HUES64 (cell line): ENCODE measurements at regions not wholly inside any gene's neighbourhood (a gene's known extent, or its start where the extent isn't known, plus 50 kb on each side); places are given as distances from the start of the nearest gene placed in this dataset.

ENCODE experiments used
- H3K27ac ChIP-seq: 2 replicates; pipeline ENCODE4 v1.7.0; 2013; ENCODE audit warnings: low read depth, low read length, inconsistent platforms
- H3K27me3 ChIP-seq: 2 replicates; pipeline ENCODE4 v1.6.1; 2013; ENCODE audit warnings: mild to moderate bottlenecking, low read length; ENCODE audit not compliant: insufficient read depth
- H3K36me3 ChIP-seq: 2 replicates; pipeline ENCODE4 v1.6.1; 2013; ENCODE audit warnings: mild to moderate bottlenecking, low read length; ENCODE audit not compliant: insufficient read depth
- H3K4me1 ChIP-seq: 2 replicates; pipeline ENCODE4 v1.6.1; 2013; ENCODE audit warnings: mild to moderate bottlenecking, low read length, moderate library complexity; ENCODE audit not compliant: insufficient read depth
- H3K4me3 ChIP-seq: 2 replicates; pipeline ENCODE4 v1.5.1; 2013; ENCODE audit warnings: mild to moderate bottlenecking, low read length, moderate library complexity
- H3K9ac ChIP-seq: 2 replicates; pipeline ENCODE4 v1.6.1; 2013; ENCODE audit warnings: mild to moderate bottlenecking, low read depth, low read length
- H3K9me3 ChIP-seq: 2 replicates; pipeline ENCODE4 v1.6.1; 2013; ENCODE audit warnings: low read depth, low read length; ENCODE audit not compliant: insufficient read depth
- WGBS: fragments of 150-250, 120-280 bp; methylation state at CpG from one replicate; pipeline ENCODE4 v1.1.7; 2013; ENCODE audit warnings: missing lambda C conversion rate; 5-methylcytosine and 5-hydroxymethylcytosine counted together

- Histone ChIP-seq H3K4me1 (peaks cover 15% of the 10 kb centered on the region), H3K27me3 (no peaks in the 10 kb centered on the region), H3K9me3 (no peaks in the 10 kb centered on the region), H3K4me3 (no peak overlapping the region), H3K9ac (no peak overlapping the region), H3K36me3 (no peaks in the 10 kb centered on the region), H3K27ac (no peak overlapping the region)
- WGBS: 92% methylated on average over 15 of the region's 15 CpGs
Measured at GRCh38 chr4:185925910-185926360, 113.9 kb upstream of the SORBS2 start.

DNA sequence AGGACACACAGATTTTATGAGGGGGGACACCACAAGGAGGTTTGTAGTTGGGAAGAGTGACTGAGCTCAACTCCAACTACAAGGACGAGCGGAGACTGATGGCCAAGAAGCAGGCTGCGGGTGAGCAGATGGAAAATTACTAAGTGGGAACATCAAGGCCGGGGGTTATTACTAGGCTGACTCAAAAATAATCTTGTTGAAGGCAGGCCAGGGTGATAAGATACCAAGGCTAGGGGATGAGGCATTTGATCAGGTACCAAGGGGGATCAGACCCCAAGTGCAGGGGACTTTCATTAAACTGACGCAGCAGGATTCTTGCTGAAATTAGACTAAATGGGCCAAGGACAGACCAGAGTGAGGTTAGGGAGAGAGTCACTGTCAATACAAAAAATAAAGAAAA lies 119.4 kb upstream of the SORBS2 start:
- Histone ChIP-seq H3K4me1 (no peaks in the 10 kb centered on the region), H3K27ac (no peak overlapping the region), H3K9me3 (no peaks in the 10 kb centered on the region), H3K36me3 (no peaks in the 10 kb centered on the region), H3K4me3 (no peak overlapping the region), H3K9ac (no peak overlapping the region), H3K27me3 (no peaks in the 10 kb centered on the region)
- 93% methylated on average over 5 of the region's 5 CpGs for WGBS

- H3K27me3 ChIP-seq: no peaks in the 10 kb centered on the region
- H3K9me3 ChIP-seq: no peaks in the 10 kb centered on the region
- no peak overlapping the region for H3K4me3 ChIP-seq
- H3K27ac ChIP-seq: no peak overlapping the region
- H3K4me1 ChIP-seq: no peaks in the 10 kb centered on the region
- WGBS: 75% methylated on average over 3 of the region's 3 CpGs
- no peak overlapping the region for H3K9ac ChIP-seq
- no peaks in the 10 kb centered on the region for H3K36me3 ChIP-seq
Measured at GRCh38 chr4:185931986-185932385, 120.0 kb upstream of the SORBS2 start.

DNA sequence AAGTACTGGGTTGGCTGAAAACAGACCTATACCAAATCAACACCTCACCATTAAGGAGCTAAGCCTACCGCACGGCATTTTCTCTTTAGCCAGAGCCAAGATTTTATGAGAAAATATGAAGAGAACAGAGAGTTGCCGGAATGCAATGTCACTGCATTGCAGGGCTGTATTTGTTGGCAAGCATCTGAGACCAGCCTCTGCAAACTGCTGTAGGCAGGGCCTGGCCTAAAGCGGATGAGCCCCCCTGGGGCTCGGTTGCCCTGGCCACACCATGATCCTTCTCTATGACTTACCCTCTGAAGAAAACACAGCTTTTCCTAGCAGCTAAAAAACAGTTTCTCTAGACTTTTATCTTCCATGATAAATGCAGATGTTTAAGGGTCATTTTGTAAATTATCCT lies 120.5 kb upstream of the SORBS2 start:
- H3K36me3 ChIP-seq: no peaks in the 10 kb centered on the region
- H3K4me3 ChIP-seq: no peak overlapping the region
- no peaks in the 10 kb centered on the region for H3K9me3 ChIP-seq
- no peak overlapping the region for H3K27ac ChIP-seq
- H3K27me3 ChIP-seq: no peaks in the 10 kb centered on the region
- H3K9ac ChIP-seq: no peak overlapping the region
- H3K4me1 ChIP-seq: no peaks in the 10 kb centered on the region
- WGBS: 82% methylated on average over 5 of the region's 5 CpGs

GRCh38 chr4:185933078-185933581 lies 121.1 kb upstream of the SORBS2 start:
- H3K4me3 ChIP-seq: no peak overlapping the region
- H3K9ac ChIP-seq: no peak overlapping the region
- no peak overlapping the region for H3K27ac ChIP-seq
- 92% methylated on average over 8 of the region's 8 CpGs for WGBS
- H3K4me1 ChIP-seq: no peaks in the 10 kb centered on the region
- H3K27me3 ChIP-seq: no peaks in the 10 kb centered on the region
- no peaks in the 10 kb centered on the region for H3K36me3 ChIP-seq
- H3K9me3 ChIP-seq: no peaks in the 10 kb centered on the region

DNA sequence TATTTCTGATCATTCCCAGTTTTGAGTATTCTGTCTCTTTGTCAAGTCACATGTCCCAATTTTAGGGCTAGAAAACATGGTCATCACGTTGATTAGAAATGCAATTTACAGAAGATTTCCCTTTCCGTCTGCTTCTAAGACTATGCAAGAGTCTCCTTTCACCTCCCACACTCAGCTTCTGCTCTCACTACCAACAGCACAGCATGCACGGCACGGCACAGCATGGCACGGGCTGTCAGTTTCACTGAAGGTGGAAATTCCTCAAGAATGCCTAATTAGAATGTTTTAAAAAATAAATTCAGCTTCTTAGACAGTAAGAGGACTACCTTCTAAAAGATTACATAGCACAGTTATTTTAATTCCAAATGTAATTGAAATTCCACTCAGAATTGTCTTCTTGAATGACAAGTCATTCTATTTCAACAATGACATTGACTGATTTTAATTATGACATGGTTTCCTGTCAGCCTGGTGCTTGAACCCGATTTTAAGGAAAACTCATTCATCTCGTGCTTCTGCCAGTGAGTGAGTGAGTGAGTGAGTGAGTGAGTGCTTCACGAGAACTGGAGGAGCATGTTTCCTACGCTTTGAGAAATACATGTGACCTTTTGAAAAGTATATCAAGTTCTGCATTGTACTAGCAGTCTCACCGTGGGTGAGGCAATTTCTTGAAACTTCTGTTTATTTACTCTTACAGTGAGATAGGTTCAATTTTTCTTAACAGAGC lies 124.8 kb upstream of the SORBS2 start:
- H3K9ac ChIP-seq: no peak overlapping the region
- H3K4me1 ChIP-seq: no peaks in the 10 kb centered on the region
- H3K9me3 ChIP-seq: no peaks in the 10 kb centered on the region
- H3K4me3 ChIP-seq: no peak overlapping the region
- no peaks in the 10 kb centered on the region for H3K27me3 ChIP-seq
- WGBS: 85% methylated on average over 7 of the region's 10 CpGs
- H3K27ac ChIP-seq: no peak overlapping the region
- no peaks in the 10 kb centered on the region for H3K36me3 ChIP-seq

DNA sequence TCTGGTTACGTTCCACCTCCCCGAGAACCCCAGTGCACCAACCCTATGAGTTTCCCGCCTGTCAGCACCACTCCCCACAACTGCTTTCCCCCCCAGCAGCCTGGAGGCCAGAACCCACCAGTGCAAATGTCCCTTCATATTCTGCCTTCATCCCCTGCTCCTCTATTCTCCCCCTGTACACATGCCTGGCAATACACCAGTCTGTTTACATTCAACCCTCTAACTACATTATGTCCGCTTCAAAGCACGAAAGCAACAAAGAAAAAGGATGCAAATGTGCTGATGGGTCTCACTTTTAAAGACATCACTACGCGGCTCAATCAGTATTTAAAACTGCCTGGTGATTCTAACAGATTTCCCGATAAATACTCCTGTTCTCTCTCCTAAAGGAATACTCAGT lies 126.7 kb upstream of the SORBS2 start:
- no peak overlapping the region for H3K9ac ChIP-seq
- no peak overlapping the region for H3K4me3 ChIP-seq
- no peaks in the 10 kb centered on the region for H3K4me1 ChIP-seq
- H3K27me3 ChIP-seq: no peaks in the 10 kb centered on the region
- H3K36me3 ChIP-seq: no peaks in the 10 kb centered on the region
- H3K27ac ChIP-seq: no peak overlapping the region
- H3K9me3 ChIP-seq: no peaks in the 10 kb centered on the region
- 94% methylated on average over 8 of the region's 8 CpGs for WGBS

- WGBS: 95% methylated on average over 5 of the region's 6 CpGs
- Histone ChIP-seq H3K9me3 (no peaks in the 10 kb centered on the region), H3K4me3 (no peak overlapping the region), H3K36me3 (no peaks in the 10 kb centered on the region), H3K27me3 (no peaks in the 10 kb centered on the region), H3K27ac (no peak overlapping the region), H3K9ac (no peak overlapping the region), H3K4me1 (no peaks in the 10 kb centered on the region)
Measured at GRCh38 chr4:185941461-185941860, 127.5 kb upstream of the TLR3 start.

GRCh38 chr4:185945252-185945651 lies 123.7 kb upstream of the TLR3 start:
- H3K4me1 ChIP-seq: no peaks in the 10 kb centered on the region
- WGBS: 100% methylated on average over 1 of the region's 1 CpG
- no peaks in the 10 kb centered on the region for H3K36me3 ChIP-seq
- H3K4me3 ChIP-seq: no peak overlapping the region
- H3K9ac ChIP-seq: no peak overlapping the region
- no peaks in the 10 kb centered on the region for H3K9me3 ChIP-seq
- H3K27me3 ChIP-seq: no peaks in the 10 kb centered on the region
- no peak overlapping the region for H3K27ac ChIP-seq

DNA sequence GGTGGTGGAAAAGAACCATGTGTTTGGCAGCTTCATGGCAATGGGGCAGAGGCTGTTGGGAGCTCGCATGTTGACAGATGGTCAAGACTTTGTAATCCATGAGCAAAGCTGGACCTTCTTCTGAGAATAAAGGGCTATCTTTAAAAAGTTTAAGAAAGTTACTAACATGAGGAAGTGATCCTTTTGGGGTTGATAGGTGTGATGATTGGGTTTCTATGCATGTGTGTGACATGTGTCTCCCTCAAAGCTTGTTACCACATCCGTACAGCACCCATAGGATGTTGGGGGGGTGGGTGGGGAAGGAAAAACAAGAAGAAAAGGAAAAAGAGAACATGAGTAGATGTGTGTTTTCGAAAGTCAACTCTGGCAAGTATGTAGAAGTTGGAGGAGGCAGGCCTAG lies 123.0 kb upstream of the TLR3 start:
- no peak overlapping the region for H3K4me3 ChIP-seq
- no peak overlapping the region for H3K9ac ChIP-seq
- H3K9me3 ChIP-seq: no peaks in the 10 kb centered on the region
- H3K4me1 ChIP-seq: no peaks in the 10 kb centered on the region
- H3K36me3 ChIP-seq: no peaks in the 10 kb centered on the region
- no peaks in the 10 kb centered on the region for H3K27me3 ChIP-seq
- no peak overlapping the region for H3K27ac ChIP-seq
- WGBS: 93% methylated on average over 3 of the region's 3 CpGs

GRCh38 chr4:185950891-185951290 lies 118.1 kb upstream of the TLR3 start:
- no peak overlapping the region for H3K27ac ChIP-seq
- no peak overlapping the region for H3K9ac ChIP-seq
- H3K36me3 ChIP-seq: no peaks in the 10 kb centered on the region
- peaks cover 14% of the 10 kb centered on the region for H3K4me1 ChIP-seq
- H3K9me3 ChIP-seq: no peaks in the 10 kb centered on the region
- H3K4me3 ChIP-seq: no peak overlapping the region
- 97% methylated on average over 5 of the region's 5 CpGs for WGBS
- H3K27me3 ChIP-seq: no peaks in the 10 kb centered on the region
